H1 (cell line): ENCODE measurements at regions not wholly inside any gene's neighbourhood (a gene's known extent, or its start where the extent isn't known, plus 50 kb on each side); places are given as distances from the start of the nearest gene placed in this dataset.

Experiments used
- CTCF ChIA-PET: fragments of 300-600 bp; sonication (Branson Sonifier 250); formaldehyde crosslinking; loops from one replicate; lab custom pipeline; 2021; ENCODE audit not compliant: partially characterized antibody; lab: Charles Lee
- POLR2A ChIA-PET: fragments of 300-600 bp; sonication (Branson Sonifier 250); formaldehyde crosslinking; loops from one replicate; lab custom pipeline; 2021; ENCODE audit warnings: inconsistent platforms; ENCODE audit not compliant: partially characterized antibody; lab: Charles Lee
- DNase-seq, 2 experiments: peaks; one replicate each; pipeline versions ENCODE4 v3.0.0 to v3.0.0-alpha.2; 2010 to 2022; ENCODE audit warnings: low spot score in 2 of 2, low read depth in 1 of 2, mixed read lengths in 1 of 2
- FAIRE-seq: peaks from 2 replicates; lab custom pipeline; 2011; peaks lifted over from hg19 to GRCh38; lab: Jason Lieb, UNC
- H2AFZ ChIP-seq: 2 replicates; pipeline ENCODE4 v1.8.1; 2012; ENCODE audit warnings: low read length, inconsistent platforms
- H2AK5ac ChIP-seq: 2 replicates; pipeline ENCODE4 v1.6.1; 2013; ENCODE audit warnings: low read depth, low read length
- H2BK120ac ChIP-seq: replicated peaks from 2 replicates; pipeline ENCODE3; 2013; ENCODE audit warnings: low read depth, low read length, inconsistent platforms
- H2BK12ac ChIP-seq: 2 replicates; pipeline ENCODE4 v1.6.1; 2013; ENCODE audit warnings: low read depth, low read length
- H2BK15ac ChIP-seq: 2 replicates; pipeline ENCODE4 v1.6.1; 2013; ENCODE audit warnings: low read length
- H2BK20ac ChIP-seq: 2 replicates; pipeline ENCODE4 v1.6.1; 2013; ENCODE audit warnings: low read length
- H2BK5ac ChIP-seq: 2 replicates; pipeline ENCODE4 v1.6.1; 2013; ENCODE audit warnings: low read depth, low read length
- H3K14ac ChIP-seq: 2 replicates; pipeline ENCODE4 v1.6.1; 2013; ENCODE audit warnings: inconsistent platforms; ENCODE audit not compliant: insufficient read length
- H3K18ac ChIP-seq: 2 replicates; pipeline ENCODE4 v1.6.1; 2013; ENCODE audit warnings: low read length; ENCODE audit errors: extremely low read depth
- H3K23ac ChIP-seq: 2 replicates; pipeline ENCODE4 v1.6.1; 2013; ENCODE audit warnings: inconsistent platforms; ENCODE audit not compliant: insufficient read length
- H3K23me2 ChIP-seq: 2 replicates; pipeline ENCODE4 v1.6.1; 2013; ENCODE audit warnings: low read depth, low read length
- H3K27ac ChIP-seq: 2 replicates; pipeline ENCODE4 v1.6.1; 2011; ENCODE audit warnings: low read depth, low read length, inconsistent platforms
- H3K27me3 ChIP-seq, 4 experiments: replicated peaks in 1 of 4; 1 replicate in 1 of 4; 2 replicates in 3 of 4; pipeline versions ENCODE4 v1.6.1 to v1.8.1; 2011 to 2013; ENCODE audit warnings: low read length in 3 of 4, mild to moderate bottlenecking in 3 of 4, inconsistent platforms in 2 of 4, mixed read lengths in 2 of 4, moderate library complexity in 1 of 4; ENCODE audit not compliant: control insufficient read depth in 3 of 4, insufficient read depth in 3 of 4; ENCODE audit errors: extremely low read depth in 1 of 4
- H3K36me3 ChIP-seq, 4 experiments: 2 replicates each; pipeline versions ENCODE4 v1.6.1 to v1.8.1; 2011 to 2013; ENCODE audit warnings: mild to moderate bottlenecking in 4 of 4, low read length in 3 of 4, moderate library complexity in 2 of 4, control low read depth in 1 of 4, inconsistent platforms in 1 of 4; ENCODE audit not compliant: insufficient read depth in 4 of 4, control insufficient read depth in 2 of 4
- H3K4ac ChIP-seq: replicated peaks from 2 replicates; pipeline ENCODE3; 2013; ENCODE audit warnings: low read length, low read depth, mixed read lengths, inconsistent platforms; ENCODE audit not compliant: insufficient read length
- H3K4me1 ChIP-seq, 4 experiments: replicated peaks in 1 of 4; 1 replicate in 1 of 4; 2 replicates in 3 of 4; pipeline versions ENCODE4 v1.6.1 to v1.8.1; 2011 to 2013; ENCODE audit warnings: low read length in 3 of 4, inconsistent platforms in 2 of 4, mixed read lengths in 1 of 4; ENCODE audit not compliant: insufficient read depth in 4 of 4, control insufficient read depth in 3 of 4
- H3K4me2 ChIP-seq, 2 experiments: 2 replicates each; pipeline versions ENCODE4 v1.6.1 to v1.8.1; 2011 to 2013; ENCODE audit warnings: low read depth in 2 of 2, low read length in 2 of 2, control low read depth in 1 of 2, inconsistent platforms in 1 of 2, mild to moderate bottlenecking in 1 of 2; ENCODE audit not compliant: insufficient read depth in 1 of 2
- H3K4me3 ChIP-seq, 4 experiments: fragments of 200-600, 300-600 bp in 1 of 4; sonication (generic), shearing (Covaris generic), sonication (Bioruptor Twin) in 1 of 4; 2 replicates each; pipeline versions ENCODE4 v1.5.1 to v1.8.1; 2011 to 2016; ENCODE audit warnings: low read length in 4 of 4, low read depth in 3 of 4, control low read depth in 2 of 4, inconsistent platforms in 2 of 4, mild to moderate bottlenecking in 2 of 4, mixed read lengths in 1 of 4, moderate library complexity in 1 of 4; ENCODE audit not compliant: insufficient read depth in 2 of 4; ENCODE audit errors: extremely low read depth in 1 of 4
- H3K56ac ChIP-seq: replicated peaks from 2 replicates; pipeline ENCODE3; 2013; ENCODE audit warnings: low read depth, mild to moderate bottlenecking, mixed read lengths, low read length, inconsistent platforms; ENCODE audit not compliant: insufficient read length
- H3K79me1 ChIP-seq: 2 replicates; pipeline ENCODE4 v1.6.1; 2013; ENCODE audit warnings: low read depth, low read length, control low read depth
- H3K79me2 ChIP-seq, 2 experiments: 2 replicates each; pipeline versions ENCODE4 v1.6.1 to v1.8.1; 2012 to 2013; ENCODE audit warnings: low read length in 2 of 2, mild to moderate bottlenecking in 2 of 2, inconsistent platforms in 1 of 2; ENCODE audit not compliant: insufficient read depth in 2 of 2, control insufficient read depth in 1 of 2
- H3K9ac ChIP-seq, 4 experiments: replicated peaks in 1 of 4; 1 replicate in 1 of 4; 2 replicates in 3 of 4; pipeline versions ENCODE4 v1.6.1 to v1.8.1; 2011 to 2013; ENCODE audit warnings: low read depth in 3 of 4, low read length in 3 of 4, control low read depth in 2 of 4, mild to moderate bottlenecking in 2 of 4, moderate library complexity in 2 of 4, inconsistent platforms in 1 of 4; ENCODE audit errors: extremely low read depth in 1 of 4
- H3K9me3 ChIP-seq, 2 experiments: 2 replicates each; pipeline versions ENCODE4 v1.6.1 to v1.8.1; 2012 to 2013; ENCODE audit warnings: mild to moderate bottlenecking in 2 of 2, moderate library complexity in 2 of 2, control low read depth in 1 of 2, inconsistent platforms in 1 of 2, low read depth in 1 of 2, low read length in 1 of 2, mixed read lengths in 1 of 2; ENCODE audit not compliant: insufficient read depth in 2 of 2
- H4K20me1 ChIP-seq, 2 experiments: replicated peaks in 1 of 2; 2 replicates each; pipeline versions ENCODE3 to v1.8.1; 2011 to 2013; ENCODE audit warnings: inconsistent platforms in 2 of 2, low read length in 2 of 2, mild to moderate bottlenecking in 1 of 2; ENCODE audit not compliant: insufficient read depth in 2 of 2, control insufficient read depth in 1 of 2
- H4K5ac ChIP-seq: 2 replicates; pipeline ENCODE4 v1.6.1; 2013; ENCODE audit warnings: low read length, low read depth, mixed read lengths, inconsistent platforms; ENCODE audit not compliant: insufficient read length
- H4K8ac ChIP-seq: 2 replicates; pipeline ENCODE4 v1.8.0; 2013; ENCODE audit warnings: mild to moderate bottlenecking, moderate library complexity, low read length, inconsistent platforms; ENCODE audit not compliant: insufficient read depth; ENCODE audit errors: extremely low read depth
- H4K91ac ChIP-seq: replicated peaks from 2 replicates; pipeline ENCODE3; 2013; ENCODE audit warnings: low read length, mixed read lengths, inconsistent platforms; ENCODE audit not compliant: insufficient read length
- ASH2L ChIP-seq: fragments of 200-600, 300-600 bp; sonication (generic); IDR thresholded peaks from one replicate; pipeline ENCODE4 v1.7.1; 2017; ENCODE audit warnings: low read length
- ATF2 ChIP-seq: IDR thresholded peaks from 2 replicates; pipeline ENCODE4 v1.6.1; 2012; ENCODE audit warnings: low read length, inconsistent platforms
- CHD2 ChIP-seq: IDR thresholded peaks from 2 replicates; pipeline ENCODE4 v1.6.1; 2012; ENCODE audit warnings: low read length, improper control_type of control experiment
- CTBP2 ChIP-seq: IDR thresholded peaks from 2 replicates; pipeline ENCODE4 v1.7.0; 2011; ENCODE audit warnings: borderline replicate concordance, mild to moderate bottlenecking, moderate library complexity, mixed read lengths, low read length; ENCODE audit not compliant: insufficient read depth, insufficient read length
- GABPA ChIP-seq: IDR thresholded peaks from 2 replicates; pipeline ENCODE4 v1.6.1; 2011; ENCODE audit warnings: mild to moderate bottlenecking, low read length, moderate library complexity, borderline replicate concordance; ENCODE audit not compliant: insufficient read depth
- MAFK ChIP-seq: IDR thresholded peaks from 2 replicates; pipeline ENCODE4 v1.6.1; 2012; ENCODE audit warnings: low read depth, mild to moderate bottlenecking, improper control_type of control experiment, low read length
- NRF1 ChIP-seq: IDR thresholded peaks from 2 replicates; pipeline ENCODE4 v1.6.1; 2011; ENCODE audit warnings: mild to moderate bottlenecking, low read depth, low read length, improper control_type of control experiment
- POLR2AphosphoS5 ChIP-seq: IDR thresholded peaks from 2 replicates; pipeline ENCODE4 v1.6.1; 2011; ENCODE audit warnings: low read depth, low read length
- POU5F1 ChIP-seq: IDR thresholded peaks from 2 replicates; pipeline ENCODE4 v1.6.1; 2011; ENCODE audit warnings: low read depth, mild to moderate bottlenecking, low read length, moderate library complexity
- SIN3A ChIP-seq, 2 experiments: IDR thresholded peaks in 1 of 2; conservative IDR thresholded peaks in 1 of 2; 2 replicates each; pipeline ENCODE4 v1.6.1; 2011 to 2012; ENCODE audit warnings: low read length in 2 of 2, improper control_type of control experiment in 1 of 2, low read depth in 1 of 2, mild to moderate bottlenecking in 1 of 2
- SUZ12 ChIP-seq: fragments of 200-600 bp; sonication (generic); IDR thresholded peaks from 2 replicates; pipeline ENCODE4 v1.6.1; 2012; ENCODE audit warnings: mild to moderate bottlenecking, inconsistent platforms, low read length, moderate library complexity, mixed read lengths

DNA sequence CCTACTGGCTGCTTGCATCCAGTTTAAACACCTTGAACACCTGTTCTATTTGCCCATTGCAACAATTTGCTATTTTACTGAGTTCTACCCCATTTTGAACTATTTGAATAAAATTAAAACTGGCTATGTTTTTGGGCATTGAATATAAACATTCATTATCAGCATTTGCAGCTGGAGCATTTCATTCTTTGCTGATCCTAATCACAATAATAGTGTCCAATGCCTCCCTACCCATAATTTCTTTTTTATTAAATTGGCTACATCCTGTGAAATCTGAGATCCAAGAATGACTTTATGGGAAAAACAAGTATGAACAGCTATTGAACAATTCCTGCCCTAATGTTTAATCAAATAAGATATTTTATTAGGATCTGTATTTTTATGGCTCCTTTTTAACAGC lies 447.9 kb downstream of the PLA2G4A start:
- H3K4ac ChIP-seq: no peak overlapping the region
- no peak overlapping the region for H3K9ac ChIP-seq
- no peak overlapping the region for H3K27ac ChIP-seq
- ChIA-PET POLR2A (no interaction called here), CTCF (interaction anchor here (0.7 to 1.7 kb wide), 2 partner anchors 11 to 107 kb away, joined by 3 to 5 read pairs; no protein-coding TSS in a partner anchor)
- H3K23ac ChIP-seq: no peak overlapping the region
- H2BK20ac ChIP-seq: no peak overlapping the region
- H3K79me2 ChIP-seq: no peaks in the 10 kb centered on the region
- no peak overlapping the region for H2BK5ac ChIP-seq
- no peak overlapping the region for H3K56ac ChIP-seq
- no peak overlapping the region for H3K18ac ChIP-seq
- FAIRE-seq: no peak
- H3K9me3 ChIP-seq: no peaks in the 10 kb centered on the region
- no peak overlapping the region for H4K8ac ChIP-seq
- H3K23me2 ChIP-seq: no peaks in the 10 kb centered on the region
- H3K79me1 ChIP-seq: no peaks in the 10 kb centered on the region
- H4K91ac ChIP-seq: no peak overlapping the region
- TF ChIP-seq CTBP2 (no peak), NRF1 (no peak), POLR2AphosphoS5 (no peak), ATF2 (no peak), GABPA (no peak), SIN3A (conservative IDR thresholded peaks at IDR 0.05 in 1 of 2, IDR thresholded peaks at IDR 0.05 in 1 of 2; ENCODE audit: low read depth in 1 of 2, low read length in 2 of 2) (no peak), MAFK (no peak), CHD2 (no peak), SUZ12 (no peak), ASH2L (no peak), POU5F1 (no peak)
- no peak overlapping the region for H3K14ac ChIP-seq
- DNase-seq: no peak
- H2AFZ ChIP-seq: no peak overlapping the region
- no peak overlapping the region for H2BK12ac ChIP-seq
- no peaks in the 10 kb centered on the region for H4K20me1 ChIP-seq
- H2BK120ac ChIP-seq: no peak overlapping the region
- H3K4me2 ChIP-seq: no peak overlapping the region
- peaks cover 0 to 3% (median 0%) of the 10 kb centered on the region in 4 experiments; a peak in 1 of 7 replicates for H3K4me1 ChIP-seq
- no peak overlapping the region for H3K4me3 ChIP-seq
- no peak overlapping the region for H2BK15ac ChIP-seq
- no peak overlapping the region for H4K5ac ChIP-seq
- H2AK5ac ChIP-seq: no peak overlapping the region
- no peaks in the 10 kb centered on the region for H3K36me3 ChIP-seq
- no peaks in the 10 kb centered on the region for H3K27me3 ChIP-seq
